Peyer's patch (tissue), 4 donors: ENCODE measurements at regions not wholly inside any gene's neighbourhood (a gene's known extent, or its start where the extent isn't known, plus 50 kb on each side); places are given as distances from the start of the nearest gene placed in this dataset.

Experiments
- DNase-seq, 3 donors: peaks; one replicate each; pipeline ENCODE4 v3.0.0-alpha.2; 2017 to 2019
- H3K27ac ChIP-seq, 4 donors: fragments of 200-600 bp; sonication (generic); one replicate each; pipeline ENCODE4 v1.5.1; 2016 to 2019
- H3K27me3 ChIP-seq, 2 donors: fragments of 200-600 bp; sonication (generic); one replicate each; pipeline ENCODE4 v1.5.1; 2019
- H3K36me3 ChIP-seq, 3 donors: fragments of 200-600 bp; sonication (generic); one replicate each; pipeline ENCODE4 v1.5.1; 2016 to 2019
- H3K4me1 ChIP-seq, 4 donors: fragments of 200-600 bp; sonication (generic); one replicate each; pipeline ENCODE4 v1.5.1; 2016 to 2019
- H3K4me3 ChIP-seq, 4 donors: fragments of 200-600 bp; sonication (generic); 1 replicate in 3 of 4; 2 replicates in 1 of 4; pipeline ENCODE4 v1.5.1; 2016 to 2019; ENCODE audit warnings: mild to moderate bottlenecking in 1 of 4
- H3K9me3 ChIP-seq, 4 donors: fragments of 200-600 bp; sonication (generic); one replicate each; pipeline ENCODE4 v1.5.1; 2016 to 2019; ENCODE audit warnings: mild to moderate bottlenecking in 1 of 4
- POLR2A ChIP-seq, 2 donors: fragments of 450-650 bp; IDR thresholded peaks; one replicate each; pipeline ENCODE4 v1.5.1; 2017; ENCODE audit warnings: antibody characterized with exemption in 2 of 2, mild to moderate bottlenecking in 2 of 2, moderate library complexity in 2 of 2
- TF ChIP-seq, protein P1 (sequence below), 6 experiments: fragments of 450-650 bp in 4 of 6; fragments of 200-600 bp in 2 of 6; sonication (generic) in 1 of 6; IDR thresholded peaks; one replicate each; pipeline ENCODE4 v1.5.1; 2017 to 2019; ENCODE audit warnings: antibody characterized with exemption in 6 of 6, mild to moderate bottlenecking in 3 of 6, moderate library complexity in 1 of 6

DNA sequence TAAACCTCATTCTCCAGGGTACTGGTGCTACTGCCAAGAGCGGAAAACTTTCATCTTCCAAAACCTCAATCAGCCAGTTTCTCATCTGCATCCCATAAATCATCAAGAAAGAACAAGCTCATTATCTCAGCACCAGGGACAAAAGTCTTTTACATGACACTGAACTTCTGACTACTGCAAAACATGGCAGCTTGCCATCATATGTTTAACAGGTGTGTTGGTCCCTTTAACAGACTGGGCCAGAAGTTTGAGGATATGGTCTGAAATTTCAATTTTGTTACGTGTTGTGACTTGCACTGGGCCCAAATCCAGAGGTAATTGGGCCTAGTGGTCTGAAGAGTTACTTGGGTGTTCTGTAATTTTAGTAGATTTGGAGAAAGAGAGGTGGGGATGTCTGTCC lies 305.4 kb upstream of the SEL1L start:
- H3K4me3 ChIP-seq: no peak overlapping the region
- no peaks in the 10 kb centered on the region for H3K27me3 ChIP-seq
- no peaks in the 10 kb centered on the region for H3K4me1 ChIP-seq
- peaks cover 0 to 13% (median 0%) of the 10 kb centered on the region in 4 donors for H3K9me3 ChIP-seq
- no peak for DNase-seq
- no peak overlapping the region for H3K27ac ChIP-seq
- TF ChIP-seq, protein P1, sequence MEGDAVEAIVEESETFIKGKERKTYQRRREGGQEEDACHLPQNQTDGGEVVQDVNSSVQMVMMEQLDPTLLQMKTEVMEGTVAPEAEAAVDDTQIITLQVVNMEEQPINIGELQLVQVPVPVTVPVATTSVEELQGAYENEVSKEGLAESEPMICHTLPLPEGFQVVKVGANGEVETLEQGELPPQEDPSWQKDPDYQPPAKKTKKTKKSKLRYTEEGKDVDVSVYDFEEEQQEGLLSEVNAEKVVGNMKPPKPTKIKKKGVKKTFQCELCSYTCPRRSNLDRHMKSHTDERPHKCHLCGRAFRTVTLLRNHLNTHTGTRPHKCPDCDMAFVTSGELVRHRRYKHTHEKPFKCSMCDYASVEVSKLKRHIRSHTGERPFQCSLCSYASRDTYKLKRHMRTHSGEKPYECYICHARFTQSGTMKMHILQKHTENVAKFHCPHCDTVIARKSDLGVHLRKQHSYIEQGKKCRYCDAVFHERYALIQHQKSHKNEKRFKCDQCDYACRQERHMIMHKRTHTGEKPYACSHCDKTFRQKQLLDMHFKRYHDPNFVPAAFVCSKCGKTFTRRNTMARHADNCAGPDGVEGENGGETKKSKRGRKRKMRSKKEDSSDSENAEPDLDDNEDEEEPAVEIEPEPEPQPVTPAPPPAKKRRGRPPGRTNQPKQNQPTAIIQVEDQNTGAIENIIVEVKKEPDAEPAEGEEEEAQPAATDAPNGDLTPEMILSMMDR (IDR thresholded peaks at IDR 0.05): no peak
- no peak for TF ChIP-seq POLR2A (IDR thresholded peaks at IDR 0.05)
- no peaks in the 10 kb centered on the region for H3K36me3 ChIP-seq

DNA sequence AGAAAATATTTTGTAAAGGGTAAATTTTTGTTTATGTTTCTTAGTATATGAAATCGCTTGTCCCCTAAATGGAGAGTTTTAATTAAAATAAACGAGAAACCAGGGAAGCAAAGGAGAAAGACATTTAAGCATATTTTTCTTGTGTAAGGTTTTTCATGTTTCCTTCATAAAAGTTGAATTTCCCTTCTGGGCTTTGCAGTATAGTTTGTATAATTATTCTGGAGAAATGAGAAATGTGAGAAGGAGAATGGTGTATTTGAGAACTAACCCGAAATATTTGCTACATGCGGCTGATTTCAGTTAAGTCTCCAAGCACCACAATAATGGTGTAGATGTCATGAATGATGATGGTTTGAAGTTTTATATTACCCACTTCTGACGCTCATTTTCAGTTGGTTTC lies 307.7 kb upstream of the SEL1L start:
- TF ChIP-seq POLR2A (IDR thresholded peaks at IDR 0.05): no peak
- TF ChIP-seq, protein P1 (IDR thresholded peaks at IDR 0.05): no peak
- Histone ChIP-seq H3K4me3 (no peak overlapping the region), H3K9me3 (peaks cover 0 to 4% (median 0%) of the 10 kb centered on the region in 4 donors), H3K27me3 (no peaks in the 10 kb centered on the region), H3K27ac (no peak overlapping the region), H3K4me1 (no peaks in the 10 kb centered on the region), H3K36me3 (no peaks in the 10 kb centered on the region)
- DNase-seq: no peak

- Histone ChIP-seq H3K27me3 (no peaks in the 10 kb centered on the region), H3K27ac (no peak overlapping the region), H3K4me1 (no peaks in the 10 kb centered on the region), H3K36me3 (no peaks in the 10 kb centered on the region), H3K9me3 (no peaks in the 10 kb centered on the region), H3K4me3 (no peak overlapping the region)
- TF ChIP-seq, protein P1 (IDR thresholded peaks at IDR 0.05): no peak
- DNase-seq: no peak
Measured at GRCh38 chr14:81849714-81850113, 316.1 kb upstream of the SEL1L start.

DNA sequence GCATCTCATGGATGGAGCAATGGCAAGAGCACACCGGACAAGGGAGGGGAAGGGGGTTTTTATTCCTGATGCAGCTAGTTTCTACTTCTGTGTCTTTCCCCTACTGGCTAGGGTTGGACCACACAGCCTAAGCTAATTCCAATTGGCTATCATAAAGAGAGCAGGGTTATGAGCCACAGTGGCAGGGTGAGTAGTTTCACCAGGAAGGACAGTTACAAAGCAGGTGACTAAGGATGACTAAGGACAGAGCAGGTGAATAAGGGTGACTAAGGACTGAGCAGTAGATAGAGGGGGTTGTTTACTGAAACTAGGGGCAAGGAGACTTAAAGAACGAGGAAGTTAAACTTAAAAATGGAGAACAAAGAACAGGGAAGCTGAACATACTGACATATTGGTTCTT lies 321.4 kb upstream of the SEL1L start:
- Histone ChIP-seq H3K4me1 (no peaks in the 10 kb centered on the region), H3K27me3 (no peaks in the 10 kb centered on the region), H3K36me3 (no peaks in the 10 kb centered on the region), H3K27ac (no peak overlapping the region), H3K4me3 (no peak overlapping the region), H3K9me3 (no peaks in the 10 kb centered on the region)
- DNase-seq: no peak
- TF ChIP-seq POLR2A (IDR thresholded peaks at IDR 0.05): no peak
- TF ChIP-seq, protein P1 (IDR thresholded peaks at IDR 0.05): no peak

GRCh38 chr14:81859046-81859445 lies 325.4 kb upstream of the SEL1L start:
- DNase-seq: no peak
- Histone ChIP-seq H3K36me3 (no peaks in the 10 kb centered on the region), H3K27me3 (no peaks in the 10 kb centered on the region), H3K4me1 (no peaks in the 10 kb centered on the region), H3K4me3 (no peak overlapping the region), H3K9me3 (no peaks in the 10 kb centered on the region), H3K27ac (no peak overlapping the region)
- TF ChIP-seq, protein P1 (IDR thresholded peaks at IDR 0.05): no peak
- TF ChIP-seq POLR2A (IDR thresholded peaks at IDR 0.05): no peak

GRCh38 chr14:81868172-81868571 lies 334.5 kb upstream of the SEL1L start:
- no peak for TF ChIP-seq POLR2A (IDR thresholded peaks at IDR 0.05)
- TF ChIP-seq, protein P1 (IDR thresholded peaks at IDR 0.05): no peak
- no peak for DNase-seq
- Histone ChIP-seq H3K4me3 (no peak overlapping the region), H3K27ac (no peak overlapping the region), H3K36me3 (no peaks in the 10 kb centered on the region), H3K9me3 (peaks cover 0 to 2% (median 0%) of the 10 kb centered on the region in 4 donors), H3K4me1 (no peaks in the 10 kb centered on the region), H3K27me3 (no peaks in the 10 kb centered on the region)
